ENCODE measurements at regions not wholly inside any gene's neighbourhood (a gene's known extent, or its start where the extent isn't known, plus 50 kb on each side); places are given as distances from the start of the nearest gene placed in this dataset.

DNA sequence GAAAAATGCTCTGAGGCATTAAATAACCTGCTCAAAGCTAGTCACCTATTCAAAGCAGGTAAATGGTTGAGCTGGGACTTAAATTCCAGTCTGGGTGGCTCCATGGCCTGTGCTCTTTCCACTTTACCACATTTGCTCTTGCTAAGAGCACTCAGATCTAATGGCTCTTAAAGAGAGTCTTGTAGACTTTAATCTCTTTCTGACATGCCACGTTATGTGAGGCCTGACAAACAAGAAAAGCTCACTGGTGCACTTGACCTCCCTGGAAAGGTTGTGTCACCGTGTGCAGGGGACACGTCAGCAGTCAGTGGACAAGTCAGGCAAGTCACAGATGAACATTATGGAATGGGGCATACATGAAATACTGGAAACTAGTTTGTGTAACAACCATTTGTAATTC lies 129.9 kb upstream of the RPS23 start (continued):
- TF ChIP-seq, protein P1, sequence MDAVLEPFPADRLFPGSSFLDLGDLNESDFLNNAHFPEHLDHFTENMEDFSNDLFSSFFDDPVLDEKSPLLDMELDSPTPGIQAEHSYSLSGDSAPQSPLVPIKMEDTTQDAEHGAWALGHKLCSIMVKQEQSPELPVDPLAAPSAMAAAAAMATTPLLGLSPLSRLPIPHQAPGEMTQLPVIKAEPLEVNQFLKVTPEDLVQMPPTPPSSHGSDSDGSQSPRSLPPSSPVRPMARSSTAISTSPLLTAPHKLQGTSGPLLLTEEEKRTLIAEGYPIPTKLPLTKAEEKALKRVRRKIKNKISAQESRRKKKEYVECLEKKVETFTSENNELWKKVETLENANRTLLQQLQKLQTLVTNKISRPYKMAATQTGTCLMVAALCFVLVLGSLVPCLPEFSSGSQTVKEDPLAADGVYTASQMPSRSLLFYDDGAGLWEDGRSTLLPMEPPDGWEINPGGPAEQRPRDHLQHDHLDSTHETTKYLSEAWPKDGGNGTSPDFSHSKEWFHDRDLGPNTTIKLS (IDR thresholded peaks at IDR 0.05; ENCODE audit: borderline replicate concordance, low read depth), result peak; percentile 68; the same call in 1 of the 2 replicates
- TF ChIP-seq, protein P2, sequence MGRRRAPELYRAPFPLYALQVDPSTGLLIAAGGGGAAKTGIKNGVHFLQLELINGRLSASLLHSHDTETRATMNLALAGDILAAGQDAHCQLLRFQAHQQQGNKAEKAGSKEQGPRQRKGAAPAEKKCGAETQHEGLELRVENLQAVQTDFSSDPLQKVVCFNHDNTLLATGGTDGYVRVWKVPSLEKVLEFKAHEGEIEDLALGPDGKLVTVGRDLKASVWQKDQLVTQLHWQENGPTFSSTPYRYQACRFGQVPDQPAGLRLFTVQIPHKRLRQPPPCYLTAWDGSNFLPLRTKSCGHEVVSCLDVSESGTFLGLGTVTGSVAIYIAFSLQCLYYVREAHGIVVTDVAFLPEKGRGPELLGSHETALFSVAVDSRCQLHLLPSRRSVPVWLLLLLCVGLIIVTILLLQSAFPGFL (CRISPR knock-in tag; IDR thresholded peaks at IDR 0.05), result no peak
- TF ChIP-seq, protein P3, sequence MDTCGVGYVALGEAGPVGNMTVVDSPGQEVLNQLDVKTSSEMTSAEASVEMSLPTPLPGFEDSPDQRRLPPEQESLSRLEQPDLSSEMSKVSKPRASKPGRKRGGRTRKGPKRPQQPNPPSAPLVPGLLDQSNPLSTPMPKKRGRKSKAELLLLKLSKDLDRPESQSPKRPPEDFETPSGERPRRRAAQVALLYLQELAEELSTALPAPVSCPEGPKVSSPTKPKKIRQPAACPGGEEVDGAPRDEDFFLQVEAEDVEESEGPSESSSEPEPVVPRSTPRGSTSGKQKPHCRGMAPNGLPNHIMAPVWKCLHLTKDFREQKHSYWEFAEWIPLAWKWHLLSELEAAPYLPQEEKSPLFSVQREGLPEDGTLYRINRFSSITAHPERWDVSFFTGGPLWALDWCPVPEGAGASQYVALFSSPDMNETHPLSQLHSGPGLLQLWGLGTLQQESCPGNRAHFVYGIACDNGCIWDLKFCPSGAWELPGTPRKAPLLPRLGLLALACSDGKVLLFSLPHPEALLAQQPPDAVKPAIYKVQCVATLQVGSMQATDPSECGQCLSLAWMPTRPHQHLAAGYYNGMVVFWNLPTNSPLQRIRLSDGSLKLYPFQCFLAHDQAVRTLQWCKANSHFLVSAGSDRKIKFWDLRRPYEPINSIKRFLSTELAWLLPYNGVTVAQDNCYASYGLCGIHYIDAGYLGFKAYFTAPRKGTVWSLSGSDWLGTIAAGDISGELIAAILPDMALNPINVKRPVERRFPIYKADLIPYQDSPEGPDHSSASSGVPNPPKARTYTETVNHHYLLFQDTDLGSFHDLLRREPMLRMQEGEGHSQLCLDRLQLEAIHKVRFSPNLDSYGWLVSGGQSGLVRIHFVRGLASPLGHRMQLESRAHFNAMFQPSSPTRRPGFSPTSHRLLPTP (IDR thresholded peaks at IDR 0.05; ENCODE audit: borderline replicate concordance, extremely low read depth, insufficient read length), result no peak
- TF ChIP-seq, protein P4, sequence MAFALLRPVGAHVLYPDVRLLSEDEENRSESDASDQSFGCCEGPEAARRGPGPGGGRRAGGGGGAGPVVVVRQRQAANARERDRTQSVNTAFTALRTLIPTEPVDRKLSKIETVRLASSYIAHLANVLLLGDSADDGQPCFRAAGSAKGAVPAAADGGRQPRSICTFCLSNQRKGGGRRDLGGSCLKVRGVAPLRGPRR (CRISPR knock-in tag; IDR thresholded peaks at IDR 0.05), result no peak
- TF ChIP-seq, protein P5, sequence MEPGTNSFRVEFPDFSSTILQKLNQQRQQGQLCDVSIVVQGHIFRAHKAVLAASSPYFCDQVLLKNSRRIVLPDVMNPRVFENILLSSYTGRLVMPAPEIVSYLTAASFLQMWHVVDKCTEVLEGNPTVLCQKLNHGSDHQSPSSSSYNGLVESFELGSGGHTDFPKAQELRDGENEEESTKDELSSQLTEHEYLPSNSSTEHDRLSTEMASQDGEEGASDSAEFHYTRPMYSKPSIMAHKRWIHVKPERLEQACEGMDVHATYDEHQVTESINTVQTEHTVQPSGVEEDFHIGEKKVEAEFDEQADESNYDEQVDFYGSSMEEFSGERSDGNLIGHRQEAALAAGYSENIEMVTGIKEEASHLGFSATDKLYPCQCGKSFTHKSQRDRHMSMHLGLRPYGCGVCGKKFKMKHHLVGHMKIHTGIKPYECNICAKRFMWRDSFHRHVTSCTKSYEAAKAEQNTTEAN (CRISPR knock-in tag; IDR thresholded peaks at IDR 0.05), result no peak
- TF ChIP-seq, protein P6, sequence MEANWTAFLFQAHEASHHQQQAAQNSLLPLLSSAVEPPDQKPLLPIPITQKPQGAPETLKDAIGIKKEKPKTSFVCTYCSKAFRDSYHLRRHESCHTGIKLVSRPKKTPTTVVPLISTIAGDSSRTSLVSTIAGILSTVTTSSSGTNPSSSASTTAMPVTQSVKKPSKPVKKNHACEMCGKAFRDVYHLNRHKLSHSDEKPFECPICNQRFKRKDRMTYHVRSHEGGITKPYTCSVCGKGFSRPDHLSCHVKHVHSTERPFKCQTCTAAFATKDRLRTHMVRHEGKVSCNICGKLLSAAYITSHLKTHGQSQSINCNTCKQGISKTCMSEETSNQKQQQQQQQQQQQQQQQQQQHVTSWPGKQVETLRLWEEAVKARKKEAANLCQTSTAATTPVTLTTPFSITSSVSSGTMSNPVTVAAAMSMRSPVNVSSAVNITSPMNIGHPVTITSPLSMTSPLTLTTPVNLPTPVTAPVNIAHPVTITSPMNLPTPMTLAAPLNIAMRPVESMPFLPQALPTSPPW (CRISPR knock-in tag; IDR thresholded peaks at IDR 0.05), result no peak
- TF ChIP-seq SPI1 (IDR thresholded peaks at IDR 0.05; ENCODE audit: borderline replicate concordance, low read depth, low read length) (no peak), TCF7L2 (IDR thresholded peaks at IDR 0.05; ENCODE audit: low read depth, low read length) (no peak), HMG20B (CRISPR knock-in tag; IDR thresholded peaks at IDR 0.05) (no peak), PYGO2 (tag; IDR thresholded peaks at IDR 0.05) (no peak), GATAD2B (IDR thresholded peaks at IDR 0.05; ENCODE audit: borderline replicate concordance) (no peak), POLR2AphosphoS5 (IDR thresholded peaks at IDR 0.05; ENCODE audit: control insufficient read depth, insufficient read depth, low read depth, low read length) (no peak)
- TF ChIP-seq, protein P7, sequence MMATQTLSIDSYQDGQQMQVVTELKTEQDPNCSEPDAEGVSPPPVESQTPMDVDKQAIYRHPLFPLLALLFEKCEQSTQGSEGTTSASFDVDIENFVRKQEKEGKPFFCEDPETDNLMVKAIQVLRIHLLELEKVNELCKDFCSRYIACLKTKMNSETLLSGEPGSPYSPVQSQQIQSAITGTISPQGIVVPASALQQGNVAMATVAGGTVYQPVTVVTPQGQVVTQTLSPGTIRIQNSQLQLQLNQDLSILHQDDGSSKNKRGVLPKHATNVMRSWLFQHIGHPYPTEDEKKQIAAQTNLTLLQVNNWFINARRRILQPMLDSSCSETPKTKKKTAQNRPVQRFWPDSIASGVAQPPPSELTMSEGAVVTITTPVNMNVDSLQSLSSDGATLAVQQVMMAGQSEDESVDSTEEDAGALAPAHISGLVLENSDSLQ (IDR thresholded peaks at IDR 0.05), result peak; percentile 25
- TF ChIP-seq, protein P8, sequence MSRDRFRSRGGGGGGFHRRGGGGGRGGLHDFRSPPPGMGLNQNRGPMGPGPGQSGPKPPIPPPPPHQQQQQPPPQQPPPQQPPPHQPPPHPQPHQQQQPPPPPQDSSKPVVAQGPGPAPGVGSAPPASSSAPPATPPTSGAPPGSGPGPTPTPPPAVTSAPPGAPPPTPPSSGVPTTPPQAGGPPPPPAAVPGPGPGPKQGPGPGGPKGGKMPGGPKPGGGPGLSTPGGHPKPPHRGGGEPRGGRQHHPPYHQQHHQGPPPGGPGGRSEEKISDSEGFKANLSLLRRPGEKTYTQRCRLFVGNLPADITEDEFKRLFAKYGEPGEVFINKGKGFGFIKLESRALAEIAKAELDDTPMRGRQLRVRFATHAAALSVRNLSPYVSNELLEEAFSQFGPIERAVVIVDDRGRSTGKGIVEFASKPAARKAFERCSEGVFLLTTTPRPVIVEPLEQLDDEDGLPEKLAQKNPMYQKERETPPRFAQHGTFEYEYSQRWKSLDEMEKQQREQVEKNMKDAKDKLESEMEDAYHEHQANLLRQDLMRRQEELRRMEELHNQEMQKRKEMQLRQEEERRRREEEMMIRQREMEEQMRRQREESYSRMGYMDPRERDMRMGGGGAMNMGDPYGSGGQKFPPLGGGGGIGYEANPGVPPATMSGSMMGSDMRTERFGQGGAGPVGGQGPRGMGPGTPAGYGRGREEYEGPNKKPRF (IDR thresholded peaks at IDR 0.05; ENCODE audit: low read depth, low read length), result no peak
